CD14-positive monocyte (primary cell): ENCODE measurements at regions not wholly inside any gene's neighbourhood (a gene's known extent, or its start where the extent isn't known, plus 50 kb on each side); places are given as distances from the start of the nearest gene placed in this dataset.

Source experiments
- DNase-seq, 3 donors: peaks; one replicate each; pipeline ENCODE4 v3.0.0-alpha.2; 2011 to 2022
- H2AFZ ChIP-seq: 2 replicates; pipeline ENCODE4 v1.6.0; 2012; ENCODE audit warnings: mild to moderate bottlenecking, low read depth, low read length, inconsistent platforms; ENCODE audit not compliant: insufficient read depth, poor library complexity, severe bottlenecking
- H3K27ac ChIP-seq, 2 donors: 1 replicate in 1 of 2; 2 replicates in 1 of 2; pipeline ENCODE4 v1.5.1; 2012 to 2013; ENCODE audit warnings: low read length in 2 of 2, control low read depth in 1 of 2, inconsistent platforms in 1 of 2, low read depth in 1 of 2, mild to moderate bottlenecking in 1 of 2
- H3K27me3 ChIP-seq, 2 donors: one replicate each; pipeline versions ENCODE4 v1.6.0 to v1.6.1; 2011 to 2013; ENCODE audit warnings: low read length in 2 of 2; ENCODE audit not compliant: control insufficient read depth in 2 of 2, insufficient read depth in 2 of 2
- H3K36me3 ChIP-seq, 2 donors: replicated peaks in 1 of 2; 1 replicate in 1 of 2; 2 replicates in 1 of 2; pipeline versions ENCODE4 v1.5.1 to v1.6.1; 2012 to 2013; ENCODE audit warnings: low read length in 2 of 2, control low read depth in 1 of 2, inconsistent platforms in 1 of 2, mild to moderate bottlenecking in 1 of 2; ENCODE audit not compliant: insufficient read depth in 2 of 2, control insufficient read depth in 1 of 2
- H3K4me1 ChIP-seq, 2 donors: 1 replicate in 1 of 2; 2 replicates in 1 of 2; pipeline versions ENCODE4 v1.5.1 to v1.6.1; 2012 to 2013; ENCODE audit warnings: low read length in 2 of 2, control low read depth in 1 of 2, inconsistent platforms in 1 of 2, mild to moderate bottlenecking in 1 of 2, moderate library complexity in 1 of 2; ENCODE audit not compliant: insufficient read depth in 2 of 2, control insufficient read depth in 1 of 2
- H3K4me2 ChIP-seq: replicated peaks from 2 replicates; pipeline ENCODE3; 2012; ENCODE audit warnings: low read length, moderate library complexity, mild to moderate bottlenecking; ENCODE audit not compliant: poor library complexity, severe bottlenecking; ENCODE audit errors: extremely low read depth
- H3K4me3 ChIP-seq, 3 experiments: fragments of 200-600 bp in 1 of 3; sonication (generic) in 1 of 3; replicated peaks in 1 of 3; 1 replicate in 2 of 3; 2 replicates in 1 of 3; pipeline ENCODE4 v1.5.1; 2011 to 2013; ENCODE audit warnings: low read length in 3 of 3, mild to moderate bottlenecking in 3 of 3, control low read depth in 2 of 3, low read depth in 2 of 3, inconsistent platforms in 1 of 3, moderate library complexity in 1 of 3
- H3K79me2 ChIP-seq: 2 replicates; pipeline ENCODE4 v1.6.0; 2012; ENCODE audit warnings: mild to moderate bottlenecking, control low read depth, inconsistent platforms, low read length, moderate library complexity; ENCODE audit not compliant: insufficient read depth
- H3K9ac ChIP-seq: 2 replicates; pipeline ENCODE4 v1.6.0; 2017; ENCODE audit warnings: low read length, mild to moderate bottlenecking; ENCODE audit not compliant: insufficient read depth, poor library complexity, severe bottlenecking
- H3K9me3 ChIP-seq, 2 donors: replicated peaks in 1 of 2; 1 replicate in 1 of 2; 2 replicates in 1 of 2; pipeline versions ENCODE4 v1.5.1 to v1.6.1; 2012 to 2013; ENCODE audit warnings: low read length in 2 of 2, control low read depth in 1 of 2; ENCODE audit not compliant: control insufficient read depth in 1 of 2, insufficient read depth in 1 of 2
- H4K20me1 ChIP-seq: 2 replicates; pipeline ENCODE4 v1.6.0; 2012; ENCODE audit warnings: mild to moderate bottlenecking, low read length, control low read depth, moderate library complexity; ENCODE audit not compliant: insufficient read depth
- H3K27ac Mint-ChIP-seq, 7 donors: one replicate each; pipeline ENCODE4 v1.8.0; 2020; ENCODE audit warnings: mild to moderate bottlenecking in 7 of 7, mixed read lengths in 7 of 7, moderate library complexity in 6 of 7, inconsistent platforms in 2 of 7
- H3K27me3 Mint-ChIP-seq, 3 donors: one replicate each; pipeline ENCODE4 v1.8.0; 2021 to 2022; ENCODE audit warnings: low read depth in 3 of 3, mild to moderate bottlenecking in 3 of 3, mixed read lengths in 3 of 3, moderate library complexity in 3 of 3, inconsistent platforms in 1 of 3
- H3K36me3 Mint-ChIP-seq, 2 donors: one replicate each; pipeline ENCODE4 v1.8.0; 2020; ENCODE audit warnings: mixed read lengths in 2 of 2, inconsistent platforms in 1 of 2, mild to moderate bottlenecking in 1 of 2
- H3K4me1 Mint-ChIP-seq: one replicate; pipeline ENCODE4 v1.8.0; 2020; ENCODE audit warnings: mild to moderate bottlenecking, mixed read lengths
- H3K4me3 Mint-ChIP-seq, 2 donors: one replicate each; pipeline ENCODE4 v1.8.0; 2020; ENCODE audit warnings: mild to moderate bottlenecking in 2 of 2, mixed read lengths in 2 of 2, moderate library complexity in 1 of 2
- H3K9me3 Mint-ChIP-seq, 7 donors: one replicate each; pipeline ENCODE4 v1.8.0; 2020 to 2022; ENCODE audit warnings: mixed read lengths in 7 of 7, mild to moderate bottlenecking in 6 of 7, moderate library complexity in 6 of 7, inconsistent platforms in 2 of 7
- CTCF ChIP-seq: fragments of 200-600 bp; IDR thresholded peaks from one replicate; pipeline ENCODE4 v1.8.0; 2022; ENCODE audit warnings: antibody characterized with exemption, mild to moderate bottlenecking
- WGBS: methylation state at CpG from one replicate; pipeline ENCODE4 v1.1.5; 2013; ENCODE audit warnings: missing lambda C conversion rate; ENCODE audit not compliant: insufficient coverage; 5-methylcytosine and 5-hydroxymethylcytosine counted together
- intact Hi-C, 2 donors: fragments of 100-400 bp; cut with micrococcal nuclease; formaldehyde crosslinking; loops; one replicate each; pipeline versions ENCODE4 v1.15.0 to v1.15.1; 2023

DNA sequence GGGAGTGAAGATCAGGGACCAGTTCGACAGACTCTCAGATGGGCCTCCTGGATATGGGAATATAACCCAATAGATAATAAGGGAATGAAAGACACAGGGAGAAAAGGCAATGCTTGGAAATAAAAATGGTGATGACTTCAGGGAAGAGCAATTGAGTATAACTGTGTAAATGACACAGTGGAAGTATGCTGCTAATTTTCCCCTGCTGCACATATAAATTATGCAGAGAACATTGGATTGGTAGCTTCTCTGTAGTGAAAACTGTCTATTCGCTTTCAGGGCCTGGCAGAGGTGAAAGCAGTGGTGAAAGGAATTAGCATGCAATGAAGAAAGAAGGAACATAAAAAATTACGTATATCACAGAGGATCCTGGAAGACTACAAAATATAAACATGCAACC lies 398.2 kb upstream of the CDH2 start:
- no peak for TF ChIP-seq CTCF
- Histone ChIP-seq H3K4me2 (no peak overlapping the region), H3K79me2 (no peaks in the 10 kb centered on the region), H3K9ac (no peak overlapping the region), H3K27me3 (no peaks in the 10 kb centered on the region), H3K27ac (no peak overlapping the region), H3K4me1 (no peaks in the 10 kb centered on the region), H2AFZ (no peak overlapping the region), H3K36me3 (no peaks in the 10 kb centered on the region), H3K4me3 (no peak overlapping the region), H4K20me1 (no peaks in the 10 kb centered on the region), H3K9me3 (no peaks in the 10 kb centered on the region)
- Mint-ChIP-seq H3K27ac (peak overlapping the region in 1 of 7 donors; percentile 23), H3K27me3 (no peaks in the 10 kb centered on the region), H3K4me1 (no peaks in the 10 kb centered on the region), H3K4me3 (no peak overlapping the region), H3K36me3 (no peaks in the 10 kb centered on the region), H3K9me3 (peaks cover 0 to 4% (median 2%) of the 10 kb centered on the region in 7 donors)
- intact Hi-C loops = no loop called here
- DNase-seq = no peak
- WGBS = 100% methylated on average over 1 of the region's 3 CpGs

GRCh38 chr18:28574175-28574574 lies 397.2 kb upstream of the CDH2 start:
- Histone ChIP-seq H3K9ac (no peak overlapping the region), H3K9me3 (no peaks in the 10 kb centered on the region), H3K79me2 (no peaks in the 10 kb centered on the region), H3K4me3 (no peak overlapping the region), H3K4me2 (no peak overlapping the region), H3K27me3 (no peaks in the 10 kb centered on the region), H3K36me3 (no peaks in the 10 kb centered on the region), H3K4me1 (no peaks in the 10 kb centered on the region), H2AFZ (no peak overlapping the region), H4K20me1 (no peaks in the 10 kb centered on the region), H3K27ac (no peak overlapping the region)
- H3K27ac Mint-ChIP-seq = no peak overlapping the region
- WGBS = no CpG with 5 or more reads among the region's 1 CpG
- no peak for TF ChIP-seq CTCF
- intact Hi-C loops = no loop called here
- no peak overlapping the region for H3K4me3 Mint-ChIP-seq
- no peaks in the 10 kb centered on the region for H3K36me3 Mint-ChIP-seq
- DNase-seq = no peak
- no peaks in the 10 kb centered on the region for H3K4me1 Mint-ChIP-seq
- peaks cover 0 to 4% (median 2%) of the 10 kb centered on the region in 7 donors for H3K9me3 Mint-ChIP-seq
- H3K27me3 Mint-ChIP-seq = no peaks in the 10 kb centered on the region
